ENCODE measurements at regions not wholly inside any gene's neighbourhood (a gene's known extent, or its start where the extent isn't known, plus 50 kb on each side); places are given as distances from the start of the nearest gene placed in this dataset.

DNA sequence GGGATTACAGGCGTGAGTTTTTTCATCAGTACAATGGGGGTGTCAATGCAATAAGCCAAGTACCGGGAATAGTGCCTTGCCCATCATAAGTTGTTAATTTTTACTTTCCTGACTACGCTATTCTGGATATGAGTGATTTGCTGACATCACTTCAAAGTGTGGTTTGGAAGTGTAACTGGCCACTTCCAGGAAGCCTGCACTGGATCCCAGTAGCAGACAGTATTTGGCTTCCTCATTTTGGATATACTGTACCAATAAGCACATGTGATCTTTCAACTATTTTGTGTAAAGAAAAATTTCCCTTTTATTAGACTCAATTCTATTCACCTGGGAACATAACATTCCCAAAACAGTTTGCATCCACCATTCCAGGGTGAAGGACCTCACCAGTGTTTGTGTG, 417.7 kb upstream of the KLF4 start:
- Histone ChIP-seq H3K4me3 (replicated peaks in 1 of 2; ENCODE audit: low read depth in 1 of 2, low read length in 2 of 2) (no peak overlapping the region), H3K79me2 (ENCODE audit: insufficient read depth, low read length) (no peaks in the 10 kb centered on the region), H3K27me3 (ENCODE audit: insufficient read depth, low read length) (no peaks in the 10 kb centered on the region), H4K20me1 (ENCODE audit: insufficient read depth) (no peaks in the 10 kb centered on the region), H3K9ac (ENCODE audit: low read length) (no peak overlapping the region), H3K4me1 (ENCODE audit: control insufficient read depth in 1 of 2, insufficient read depth in 2 of 2, low read length in 2 of 2) (no peaks in the 10 kb centered on the region), H3K4me2 (ENCODE audit: low read length) (no peak overlapping the region), H2AFZ (ENCODE audit: low read depth, low read length, poor library complexity, severe bottlenecking) (no peak overlapping the region), H3K27ac (ENCODE audit: low read depth, low read length) (no peak overlapping the region), H3K36me3 (ENCODE audit: control insufficient read depth in 1 of 2, insufficient read depth in 2 of 2, low read length in 2 of 2) (no peaks in the 10 kb centered on the region), H3K9me2 (ENCODE audit: insufficient read depth) (no peaks in the 10 kb centered on the region), H3K9me3 (ENCODE audit: control insufficient read depth in 1 of 2, insufficient read depth in 1 of 2, low read depth in 1 of 2, low read length in 2 of 2) (no peaks in the 10 kb centered on the region)
- DNase-seq (ENCODE audit: low read depth, low spot score) (no peak), ATAC-seq (no peak)
- ChIA-PET CTCF (no interaction called here), POLR2A (no interaction called here), RAD21 (ENCODE audit: low non-redundant PET in 1 of 2, low total read pairs in 2 of 2, uncharacterized antibody in 2 of 2, unreplicated experiment in 2 of 2) (no interaction called here)
- BruUV-seq (replicated peaks): no TSS peak
- TF ChIP-seq RAD21 (IDR thresholded peaks at IDR 0.05; ENCODE audit: low read depth): no peak
- TF ChIP-seq ZNF274 (IDR thresholded peaks at IDR 0.05; ENCODE audit: low read depth, low read length): no peak
- no peak for TF ChIP-seq POLR2AphosphoS5 (IDR thresholded peaks at IDR 0.05; ENCODE audit: low read depth, low read length)
- no peak for TF ChIP-seq POLR2A (IDR thresholded peaks at IDR 0.05; ENCODE audit: borderline replicate concordance, extremely low read depth, insufficient read depth, insufficient read length)
- no peak for TF ChIP-seq CBX3 (IDR thresholded peaks at IDR 0.05; ENCODE audit: low read depth)
- no peak for TF ChIP-seq ZFX (IDR thresholded peaks at IDR 0.05)
- no peak for TF ChIP-seq FOSL1 (IDR thresholded peaks at IDR 0.05; ENCODE audit: low read depth)
- TF ChIP-seq, protein P1, sequence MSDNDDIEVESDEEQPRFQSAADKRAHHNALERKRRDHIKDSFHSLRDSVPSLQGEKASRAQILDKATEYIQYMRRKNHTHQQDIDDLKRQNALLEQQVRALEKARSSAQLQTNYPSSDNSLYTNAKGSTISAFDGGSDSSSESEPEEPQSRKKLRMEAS (IDR thresholded peaks at IDR 0.05): no peak
- TF ChIP-seq TCF7L2 (IDR thresholded peaks at IDR 0.05; ENCODE audit: borderline replicate concordance, extremely low read depth, insufficient read depth, insufficient read length): no peak
- TF ChIP-seq SP1 (IDR thresholded peaks at IDR 0.05; ENCODE audit: low read depth): no peak
- TF ChIP-seq EGR1 (IDR thresholded peaks at IDR 0.05; ENCODE audit: low read depth): no peak
- TF ChIP-seq, protein P2, sequence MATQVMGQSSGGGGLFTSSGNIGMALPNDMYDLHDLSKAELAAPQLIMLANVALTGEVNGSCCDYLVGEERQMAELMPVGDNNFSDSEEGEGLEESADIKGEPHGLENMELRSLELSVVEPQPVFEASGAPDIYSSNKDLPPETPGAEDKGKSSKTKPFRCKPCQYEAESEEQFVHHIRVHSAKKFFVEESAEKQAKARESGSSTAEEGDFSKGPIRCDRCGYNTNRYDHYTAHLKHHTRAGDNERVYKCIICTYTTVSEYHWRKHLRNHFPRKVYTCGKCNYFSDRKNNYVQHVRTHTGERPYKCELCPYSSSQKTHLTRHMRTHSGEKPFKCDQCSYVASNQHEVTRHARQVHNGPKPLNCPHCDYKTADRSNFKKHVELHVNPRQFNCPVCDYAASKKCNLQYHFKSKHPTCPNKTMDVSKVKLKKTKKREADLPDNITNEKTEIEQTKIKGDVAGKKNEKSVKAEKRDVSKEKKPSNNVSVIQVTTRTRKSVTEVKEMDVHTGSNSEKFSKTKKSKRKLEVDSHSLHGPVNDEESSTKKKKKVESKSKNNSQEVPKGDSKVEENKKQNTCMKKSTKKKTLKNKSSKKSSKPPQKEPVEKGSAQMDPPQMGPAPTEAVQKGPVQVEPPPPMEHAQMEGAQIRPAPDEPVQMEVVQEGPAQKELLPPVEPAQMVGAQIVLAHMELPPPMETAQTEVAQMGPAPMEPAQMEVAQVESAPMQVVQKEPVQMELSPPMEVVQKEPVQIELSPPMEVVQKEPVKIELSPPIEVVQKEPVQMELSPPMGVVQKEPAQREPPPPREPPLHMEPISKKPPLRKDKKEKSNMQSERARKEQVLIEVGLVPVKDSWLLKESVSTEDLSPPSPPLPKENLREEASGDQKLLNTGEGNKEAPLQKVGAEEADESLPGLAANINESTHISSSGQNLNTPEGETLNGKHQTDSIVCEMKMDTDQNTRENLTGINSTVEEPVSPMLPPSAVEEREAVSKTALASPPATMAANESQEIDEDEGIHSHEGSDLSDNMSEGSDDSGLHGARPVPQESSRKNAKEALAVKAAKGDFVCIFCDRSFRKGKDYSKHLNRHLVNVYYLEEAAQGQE (IDR thresholded peaks at IDR 0.05; ENCODE audit: low read depth): no peak
- TF ChIP-seq, protein P3, sequence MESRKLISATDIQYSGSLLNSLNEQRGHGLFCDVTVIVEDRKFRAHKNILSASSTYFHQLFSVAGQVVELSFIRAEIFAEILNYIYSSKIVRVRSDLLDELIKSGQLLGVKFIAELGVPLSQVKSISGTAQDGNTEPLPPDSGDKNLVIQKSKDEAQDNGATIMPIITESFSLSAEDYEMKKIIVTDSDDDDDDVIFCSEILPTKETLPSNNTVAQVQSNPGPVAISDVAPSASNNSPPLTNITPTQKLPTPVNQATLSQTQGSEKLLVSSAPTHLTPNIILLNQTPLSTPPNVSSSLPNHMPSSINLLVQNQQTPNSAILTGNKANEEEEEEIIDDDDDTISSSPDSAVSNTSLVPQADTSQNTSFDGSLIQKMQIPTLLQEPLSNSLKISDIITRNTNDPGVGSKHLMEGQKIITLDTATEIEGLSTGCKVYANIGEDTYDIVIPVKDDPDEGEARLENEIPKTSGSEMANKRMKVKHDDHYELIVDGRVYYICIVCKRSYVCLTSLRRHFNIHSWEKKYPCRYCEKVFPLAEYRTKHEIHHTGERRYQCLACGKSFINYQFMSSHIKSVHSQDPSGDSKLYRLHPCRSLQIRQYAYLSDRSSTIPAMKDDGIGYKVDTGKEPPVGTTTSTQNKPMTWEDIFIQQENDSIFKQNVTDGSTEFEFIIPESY (IDR thresholded peaks at IDR 0.05; ENCODE audit: extremely low read depth, insufficient replicate concordance, low read length): no peak
- intact Hi-C loops (cut with micrococcal nuclease): no loop called here

All from HCT116 (cell line).